Esophagus muscularis mucosa (tissue), 3 donors: ENCODE measurements at regions not wholly inside any gene's neighbourhood (a gene's known extent, or its start where the extent isn't known, plus 50 kb on each side); places are given as distances from the start of the nearest gene placed in this dataset.

Source experiments
- CTCF ChIP-seq, 3 experiments: fragments of 200-600 bp in 2 of 3; fragments of 450-650 bp in 1 of 3; sonication (generic) in 2 of 3; IDR thresholded peaks; one replicate each; pipeline ENCODE4 v1.5.1; 2017 to 2019; ENCODE audit warnings: antibody characterized with exemption in 3 of 3, mild to moderate bottlenecking in 2 of 3, moderate library complexity in 1 of 3
- POLR2A ChIP-seq: fragments of 450-650 bp; IDR thresholded peaks from one replicate; pipeline ENCODE4 v1.6.1; 2017; ENCODE audit warnings: antibody characterized with exemption, moderate library complexity, mild to moderate bottlenecking, low read depth

- TF ChIP-seq POLR2A: no peak
- no peak for TF ChIP-seq CTCF (IDR thresholded peaks at IDR 0.05)
Measured at GRCh38 chr6:21429291-21429690, 164.3 kb upstream of the SOX4 start.
